ENCODE measurements at regions not wholly inside any gene's neighbourhood (a gene's known extent, or its start where the extent isn't known, plus 50 kb on each side); places are given as distances from the start of the nearest gene placed in this dataset.

DNA sequence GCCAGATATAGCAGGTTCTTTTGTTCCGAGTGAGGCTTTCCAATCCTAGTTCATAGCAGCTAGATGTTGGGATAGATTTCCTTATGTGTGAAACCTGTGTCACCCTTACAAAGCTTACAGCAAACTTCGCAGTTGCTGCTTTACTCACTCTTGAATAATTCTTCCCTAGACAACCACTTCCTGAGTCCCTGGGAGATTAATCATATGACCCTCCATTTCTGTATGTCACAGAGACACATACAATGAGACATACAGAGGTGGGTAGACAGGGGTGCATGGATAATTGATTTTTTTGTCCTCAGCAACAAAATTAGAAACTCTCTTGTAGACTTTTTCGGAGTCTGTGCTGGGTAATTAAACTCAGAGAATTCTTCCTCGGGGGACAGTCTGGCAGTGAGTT lies 163.2 kb downstream of the NSUN3 start:
- TF ChIP-seq POLR2A (IDR thresholded peaks at IDR 0.05; ENCODE audit: control extremely low read depth in 1 of 2, low read depth in 2 of 2, low read length in 2 of 2): no peak
- TF ChIP-seq, protein P1, sequence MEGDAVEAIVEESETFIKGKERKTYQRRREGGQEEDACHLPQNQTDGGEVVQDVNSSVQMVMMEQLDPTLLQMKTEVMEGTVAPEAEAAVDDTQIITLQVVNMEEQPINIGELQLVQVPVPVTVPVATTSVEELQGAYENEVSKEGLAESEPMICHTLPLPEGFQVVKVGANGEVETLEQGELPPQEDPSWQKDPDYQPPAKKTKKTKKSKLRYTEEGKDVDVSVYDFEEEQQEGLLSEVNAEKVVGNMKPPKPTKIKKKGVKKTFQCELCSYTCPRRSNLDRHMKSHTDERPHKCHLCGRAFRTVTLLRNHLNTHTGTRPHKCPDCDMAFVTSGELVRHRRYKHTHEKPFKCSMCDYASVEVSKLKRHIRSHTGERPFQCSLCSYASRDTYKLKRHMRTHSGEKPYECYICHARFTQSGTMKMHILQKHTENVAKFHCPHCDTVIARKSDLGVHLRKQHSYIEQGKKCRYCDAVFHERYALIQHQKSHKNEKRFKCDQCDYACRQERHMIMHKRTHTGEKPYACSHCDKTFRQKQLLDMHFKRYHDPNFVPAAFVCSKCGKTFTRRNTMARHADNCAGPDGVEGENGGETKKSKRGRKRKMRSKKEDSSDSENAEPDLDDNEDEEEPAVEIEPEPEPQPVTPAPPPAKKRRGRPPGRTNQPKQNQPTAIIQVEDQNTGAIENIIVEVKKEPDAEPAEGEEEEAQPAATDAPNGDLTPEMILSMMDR (IDR thresholded peaks at IDR 0.05; ENCODE audit: control extremely low read depth in 1 of 3, insufficient read depth in 1 of 3, low read depth in 1 of 3, low read length in 3 of 3): no peak
- no peak for TF ChIP-seq CREB1 (IDR thresholded peaks at IDR 0.05)
- TF ChIP-seq SRF (IDR thresholded peaks at IDR 0.05; ENCODE audit: low read depth, low read length): no peak
- TF ChIP-seq GABPA (IDR thresholded peaks at IDR 0.05; ENCODE audit: borderline replicate concordance, insufficient read depth, low read length): no peak
- TF ChIP-seq MAFK (IDR thresholded peaks at IDR 0.05; ENCODE audit: low read depth, low read length): no peak
- no peak for TF ChIP-seq POU5F1 (IDR thresholded peaks at IDR 0.05; ENCODE audit: low read depth, low read length)
- TF ChIP-seq ZNF274 (IDR thresholded peaks at IDR 0.05; ENCODE audit: borderline replicate concordance, extremely low read depth, low read length): no peak
- TF ChIP-seq EZH2 (IDR thresholded peaks at IDR 0.05; ENCODE audit: low read depth, low read length, severe bottlenecking): no peak

Data from H1 (cell line).